ENCODE measurements at regions not wholly inside any gene's neighbourhood (a gene's known extent, or its start where the extent isn't known, plus 50 kb on each side); places are given as distances from the start of the nearest gene placed in this dataset.
"Not testable (repeated sequence)": the region's sequence is repeated elsewhere in the genome, so short reads cannot be mapped to it uniquely, and the experiment has no call there.

DNA sequence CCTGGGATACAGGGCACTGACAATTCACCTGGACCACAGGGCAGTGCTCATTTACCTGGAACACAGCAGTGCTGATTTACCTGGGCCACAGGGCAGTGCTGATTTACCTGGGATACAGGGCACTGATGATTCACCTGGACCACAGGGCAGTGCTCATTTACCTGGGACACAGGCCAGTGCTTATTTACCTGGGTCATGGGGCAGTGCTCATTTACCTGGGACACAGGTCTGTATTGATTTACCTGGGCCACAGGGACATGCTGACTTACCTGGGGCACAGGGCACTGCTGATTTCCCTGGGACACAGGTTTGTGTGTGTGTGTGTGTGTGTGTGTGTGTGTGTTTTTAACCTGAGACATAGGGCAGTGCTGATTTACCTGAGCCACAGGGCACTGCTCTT is 261.7 kb downstream of the MATN1 start:
- no peak for DNase-seq (ENCODE audit: low read depth, low spot score)

DNA sequence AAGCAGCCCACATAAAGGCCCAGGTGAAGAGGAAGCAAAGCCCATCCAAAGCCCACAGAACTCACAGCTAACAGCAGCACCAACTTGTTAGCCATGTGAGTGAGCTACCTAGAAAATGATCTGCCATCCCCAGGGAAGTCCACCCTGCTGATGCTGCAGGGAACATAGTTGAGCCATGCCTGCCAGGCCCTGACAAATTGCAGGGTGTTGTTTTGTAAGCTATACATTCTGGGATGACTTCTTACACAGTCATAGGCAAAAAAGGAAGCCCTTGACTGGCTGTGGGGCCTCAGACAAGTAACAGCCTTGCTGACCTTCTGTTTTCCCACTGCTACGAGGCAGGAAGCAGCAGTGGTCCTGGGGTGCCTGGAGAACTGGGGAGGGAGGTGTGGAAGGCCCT is 262.7 kb downstream of the MATN1 start:
- DNase-seq (ENCODE audit: low read depth, low spot score), result no peak

DNA sequence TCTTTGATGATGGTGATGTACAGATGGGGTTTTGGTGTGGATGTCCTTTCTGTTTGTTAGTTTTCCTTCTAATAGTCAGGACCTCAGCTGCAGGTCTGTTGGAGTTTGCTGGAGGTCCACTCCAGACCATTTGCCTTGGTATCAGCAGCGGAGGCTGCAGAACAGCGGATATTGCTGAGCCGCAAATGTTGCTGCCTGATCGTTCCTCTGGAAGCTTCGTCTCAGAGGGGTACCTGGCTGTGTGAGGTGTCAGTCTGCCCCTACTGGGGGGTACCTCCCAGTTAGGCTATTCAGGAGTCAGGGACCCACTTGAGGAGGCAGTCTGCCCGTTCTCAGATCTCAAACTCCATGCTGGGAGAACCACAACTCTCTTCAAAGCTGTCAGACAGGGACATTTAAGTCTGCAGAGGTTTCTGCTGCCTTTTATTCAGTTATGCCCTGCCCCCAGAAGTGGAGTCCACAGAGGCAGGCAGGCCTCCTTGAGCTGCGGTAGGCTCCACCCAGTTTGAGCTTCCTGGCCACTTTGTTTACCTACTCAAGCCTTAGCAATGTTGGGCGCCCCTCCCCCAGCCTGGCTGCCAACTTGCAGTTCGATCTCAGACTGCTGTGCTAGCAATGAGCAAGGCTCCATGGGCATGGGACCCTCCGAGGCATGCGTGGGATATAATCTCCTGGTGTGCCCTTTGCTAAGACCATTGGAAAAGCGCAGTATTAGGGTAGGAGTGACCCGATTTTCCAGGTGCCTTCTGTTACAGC is 264.5 kb downstream of the MATN1 start:
- not testable (repeated sequence) for DNase-seq (ENCODE audit: low read depth, low spot score)

DNA sequence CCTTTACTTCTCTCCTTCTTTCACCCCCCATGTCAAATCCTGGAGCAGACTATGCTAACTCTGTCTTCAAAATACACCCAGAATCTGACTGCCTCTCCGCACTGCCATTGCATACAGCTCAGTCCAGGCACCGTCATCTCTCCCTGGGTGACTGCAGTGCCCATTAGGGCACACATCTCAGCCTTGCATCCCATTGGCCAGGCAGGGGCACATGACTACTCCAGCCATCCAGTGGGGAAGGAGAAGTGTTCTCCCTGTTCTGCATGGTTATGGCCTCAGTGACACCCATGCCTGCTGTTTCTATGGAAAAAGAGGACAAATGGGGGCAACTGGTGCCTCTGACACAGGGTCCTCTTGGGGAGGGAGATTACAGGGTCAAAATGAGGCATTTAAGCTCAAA is 270.5 kb downstream of the MATN1 start:
- no peak for DNase-seq (ENCODE audit: low read depth, low spot score)

DNA sequence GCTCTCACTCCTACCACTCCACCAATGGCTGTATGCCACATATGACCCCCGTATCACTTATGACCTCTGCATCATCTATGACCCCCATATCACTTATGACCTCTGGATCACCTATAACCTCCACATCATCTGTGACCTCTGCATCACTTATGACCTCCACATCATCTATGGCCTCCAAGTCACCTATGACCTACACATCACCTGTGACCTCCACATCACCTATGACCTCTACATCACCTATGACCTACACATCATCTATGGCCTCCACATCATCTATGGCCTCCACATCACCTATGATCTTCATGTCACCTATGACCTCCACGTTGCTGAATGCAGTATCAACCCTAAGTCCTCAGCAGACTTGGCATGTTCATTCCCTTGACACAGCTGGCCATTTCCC is 271.2 kb downstream of the MATN1 start:
- DNase-seq (ENCODE audit: low read depth, low spot score), result no peak

DNA sequence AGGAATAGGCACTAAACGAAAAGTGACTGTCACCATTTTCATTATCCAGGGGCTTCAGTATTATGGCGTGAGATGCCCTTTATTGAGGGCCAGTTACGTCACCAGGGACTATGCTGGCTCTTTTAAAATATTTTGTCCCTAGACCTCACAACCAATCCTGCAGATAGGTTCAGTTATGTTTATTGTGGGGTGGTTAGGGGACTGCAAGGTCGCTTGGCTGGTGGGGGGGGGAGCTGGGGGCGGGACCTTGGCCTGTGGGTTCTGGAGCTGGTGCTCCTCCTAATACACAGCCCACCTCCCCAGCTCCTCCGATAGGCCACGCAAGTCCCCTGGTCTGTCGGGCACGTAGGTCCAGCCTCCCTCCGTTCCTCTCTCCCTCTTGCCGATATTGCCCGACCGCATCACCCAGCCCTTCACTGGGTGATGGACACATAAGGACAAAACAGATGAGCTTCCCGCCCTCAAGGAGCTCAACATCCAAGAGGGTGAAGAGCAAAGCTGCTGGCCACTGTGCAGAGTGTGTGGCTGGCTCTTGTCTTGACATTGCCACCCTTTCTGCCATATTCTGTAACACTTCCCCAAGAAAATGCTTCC is 271.8 kb downstream of the MATN1 start:
- DNase-seq (ENCODE audit: low read depth, low spot score), result no peak

DNA sequence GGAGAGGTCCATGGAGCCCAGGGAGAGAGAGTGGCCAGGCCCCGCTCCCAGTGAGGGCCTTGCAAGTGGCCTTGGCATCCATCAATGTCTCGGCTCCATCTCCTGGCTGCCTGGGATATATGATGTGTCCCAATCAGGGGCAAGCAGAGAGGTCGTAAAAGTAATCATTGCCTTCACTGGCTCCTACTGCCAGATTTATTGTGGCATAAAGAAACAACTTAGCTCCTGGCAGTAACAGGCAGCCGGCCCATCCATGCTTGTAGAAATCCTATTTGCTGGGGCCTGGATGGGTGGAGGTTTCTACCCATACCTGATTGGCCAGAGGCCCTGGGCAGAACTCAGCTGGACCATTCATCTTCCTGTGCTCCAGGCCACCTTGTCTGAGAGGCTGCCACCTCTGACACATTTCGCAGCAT is 272.6 kb downstream of the MATN1 start:
- DNase-seq (ENCODE audit: low read depth, low spot score), result no peak

DNA sequence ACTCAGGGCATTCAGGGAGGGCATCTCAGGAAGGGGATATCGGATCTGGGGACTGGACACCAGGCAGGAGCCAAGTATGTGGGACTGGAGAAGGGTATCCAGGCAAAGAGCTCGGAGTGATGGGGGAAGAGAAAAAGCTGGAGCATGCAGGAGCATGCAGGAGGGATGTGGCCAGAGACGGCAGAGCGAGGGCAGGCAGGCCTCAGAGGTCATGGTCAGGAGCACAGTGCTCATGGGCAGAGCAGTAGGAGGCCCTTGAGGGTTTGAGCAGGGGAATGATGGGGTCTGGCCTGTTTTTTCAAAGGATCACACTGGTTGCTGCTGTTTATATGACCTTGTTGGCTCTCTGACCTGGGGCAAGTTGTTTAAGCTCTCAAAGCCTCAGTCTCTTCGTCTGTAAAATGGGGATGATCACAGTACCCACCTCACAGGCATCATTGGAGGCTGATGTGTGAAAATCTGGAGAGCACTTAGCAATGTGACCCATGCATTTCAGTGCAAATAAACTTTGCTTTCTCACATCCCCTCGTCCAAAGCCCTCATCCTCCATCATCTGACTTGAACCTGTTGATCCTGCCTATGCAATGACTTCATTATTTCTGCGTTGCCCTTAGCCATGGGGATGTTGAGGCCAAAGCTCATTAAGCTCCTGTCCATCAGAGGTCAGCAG is 273.1 kb downstream of the MATN1 start:
- no peak for DNase-seq (ENCODE audit: low read depth, low spot score)

DNA sequence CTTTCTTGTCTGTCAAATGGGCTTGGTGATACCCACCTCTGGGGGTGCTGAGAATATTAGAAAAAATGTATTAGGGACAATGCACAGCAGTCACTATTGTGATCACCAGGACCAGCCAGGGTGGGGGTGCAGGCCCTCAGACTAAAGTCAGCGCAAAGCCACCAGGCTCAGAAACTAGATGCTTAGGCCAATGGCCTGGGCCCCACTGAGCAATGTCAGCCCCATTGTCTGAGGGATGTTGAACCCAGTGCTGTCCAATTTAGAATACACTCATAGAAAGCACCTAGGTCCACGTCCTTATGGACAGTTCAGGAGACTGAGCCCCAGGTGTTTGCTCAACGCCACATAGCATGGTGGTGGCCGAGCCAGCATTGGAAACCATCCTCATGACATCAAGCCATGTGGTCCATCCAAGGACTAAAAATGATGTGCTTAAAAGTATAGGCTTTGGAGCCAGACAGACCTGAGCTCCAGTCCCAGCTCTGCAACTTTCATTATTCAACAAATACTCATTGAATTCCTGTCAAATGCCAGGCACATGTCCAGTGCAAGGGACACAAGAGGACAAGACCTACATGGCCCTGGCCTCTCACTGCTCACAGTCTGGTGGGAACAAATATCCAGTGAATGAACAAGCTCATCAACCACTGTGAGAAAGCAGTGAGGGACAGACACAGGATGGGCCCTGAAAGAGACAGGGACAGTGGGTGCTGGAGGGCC is 273.8 kb downstream of the MATN1 start:
- DNase-seq (ENCODE audit: low read depth, low spot score), result no peak

DNA sequence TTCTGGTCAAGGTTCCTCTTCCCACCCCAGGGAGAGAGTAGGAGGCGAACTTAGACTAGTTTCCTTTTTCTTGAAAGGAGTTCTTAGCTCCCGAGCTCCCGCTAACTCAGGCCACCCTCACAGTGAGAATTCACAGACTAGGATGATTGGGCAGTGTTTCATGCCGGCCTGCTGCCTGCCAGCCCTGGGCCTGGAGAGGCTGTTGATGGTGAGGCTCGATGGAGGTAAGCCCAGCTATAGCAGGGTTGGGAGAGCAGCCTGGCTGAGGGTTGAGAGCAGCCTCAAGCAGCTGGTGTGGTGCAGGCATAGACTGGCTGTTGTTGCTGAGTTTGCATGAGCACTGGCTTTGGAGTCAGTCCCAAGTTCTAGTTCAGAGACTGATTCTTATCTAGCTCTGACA is 274.4 kb downstream of the MATN1 start:
- no peak for DNase-seq (ENCODE audit: low read depth, low spot score)

DNA sequence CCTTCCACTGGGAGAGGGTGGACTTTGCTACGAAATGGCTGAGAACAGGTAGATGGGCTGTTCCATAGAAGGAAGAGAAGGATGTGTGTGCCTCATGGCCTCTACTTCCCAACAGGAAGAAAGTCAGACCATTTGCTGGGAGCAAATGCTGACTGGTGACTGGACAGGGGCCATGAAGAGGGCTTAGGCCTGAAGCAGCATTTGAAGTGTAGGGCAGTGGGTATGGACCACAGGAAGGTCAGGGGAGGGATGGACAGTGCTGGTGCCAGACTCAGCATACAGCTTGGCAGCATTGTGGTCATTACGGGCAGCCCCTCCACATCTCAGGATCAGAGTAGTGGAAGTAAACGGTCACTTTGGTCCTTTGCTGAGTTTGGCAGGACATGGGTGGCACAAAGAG is 275.7 kb downstream of the MATN1 start:
- no peak for DNase-seq (ENCODE audit: low read depth, low spot score)

DNA sequence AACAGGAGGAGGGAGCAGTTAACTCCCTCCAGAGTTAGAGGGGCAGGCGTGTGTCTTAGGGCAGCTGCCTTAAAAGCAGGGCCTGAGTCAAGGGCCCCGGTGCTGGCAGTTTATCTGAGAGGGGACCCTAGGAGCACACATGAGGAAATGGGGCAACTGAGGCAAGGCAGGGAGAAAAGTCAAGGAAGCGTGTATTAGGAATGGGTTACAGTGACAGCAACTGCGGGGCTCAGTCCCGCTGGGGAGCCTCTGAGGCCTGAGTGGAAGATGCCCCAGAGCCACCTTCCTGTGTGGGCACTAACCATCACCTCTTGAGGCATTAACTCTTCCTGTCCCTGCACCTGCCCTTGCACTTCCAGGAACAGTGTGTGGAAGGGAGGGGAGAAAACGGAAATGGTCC is 276.3 kb downstream of the MATN1 start:
- DNase-seq (ENCODE audit: low read depth, low spot score), result no peak

DNA sequence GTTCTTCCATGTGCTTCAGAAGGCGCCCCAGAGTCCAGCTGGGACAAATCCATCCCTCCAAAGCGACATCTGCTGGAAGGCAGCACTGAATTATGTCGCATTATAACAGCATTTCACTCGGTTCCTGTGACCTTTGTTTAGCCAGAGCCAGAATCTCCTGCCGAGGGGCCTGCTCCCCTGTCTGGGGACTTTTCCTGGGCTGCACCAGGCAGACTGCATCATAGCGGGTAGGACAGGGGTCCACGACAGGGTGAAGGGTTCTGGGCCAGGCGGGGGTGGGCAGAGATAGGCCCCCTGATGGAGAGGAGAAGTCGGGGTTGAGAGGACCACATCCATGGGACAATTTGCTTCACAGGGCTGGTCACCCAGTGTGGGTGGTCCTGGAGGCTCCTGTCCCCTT is 276.9 kb downstream of the MATN1 start:
- DNase-seq (ENCODE audit: low read depth, low spot score), result no peak

DNA sequence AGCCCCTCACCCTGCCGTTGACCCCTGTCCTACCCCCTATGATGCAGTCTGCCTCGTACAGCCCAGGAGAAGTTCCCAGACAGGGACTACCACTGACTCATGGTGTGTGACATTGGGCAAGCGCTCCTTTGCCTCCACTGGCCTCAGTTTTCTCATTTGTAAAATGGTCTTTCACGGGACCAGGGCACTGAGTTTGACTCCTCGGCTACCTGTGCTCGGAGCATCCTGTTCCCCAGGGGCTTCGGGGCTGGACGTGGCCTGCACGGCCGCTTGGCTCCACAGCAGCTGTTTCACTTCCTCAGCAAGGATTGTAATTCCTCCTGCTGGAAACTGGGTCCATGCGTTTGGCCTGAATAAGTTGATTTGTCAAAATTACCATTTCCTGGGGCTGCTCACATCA is 277.3 kb downstream of the MATN1 start:
- no peak for DNase-seq (ENCODE audit: low read depth, low spot score)

DNA sequence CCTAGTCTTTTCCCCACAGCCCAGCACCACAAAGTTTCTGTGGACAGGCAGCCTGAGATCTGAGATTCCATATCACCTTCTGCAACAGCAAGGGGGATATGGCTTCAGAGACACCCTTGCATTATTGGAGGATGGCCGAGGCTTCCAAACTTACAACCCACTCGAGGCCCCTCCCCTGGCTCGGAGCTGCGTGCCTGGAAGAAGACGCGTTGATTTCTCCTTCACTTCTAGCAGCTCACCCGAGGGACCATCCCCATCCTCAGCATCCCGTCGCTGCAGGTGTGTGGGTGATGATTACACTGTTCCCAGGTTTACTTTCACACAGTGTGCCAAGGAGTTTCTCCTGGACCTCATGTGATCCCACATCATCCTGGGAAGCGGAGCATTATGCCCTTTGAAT is 277.9 kb downstream of the MATN1 start:
- no peak for DNase-seq (ENCODE audit: low read depth, low spot score)

DNA sequence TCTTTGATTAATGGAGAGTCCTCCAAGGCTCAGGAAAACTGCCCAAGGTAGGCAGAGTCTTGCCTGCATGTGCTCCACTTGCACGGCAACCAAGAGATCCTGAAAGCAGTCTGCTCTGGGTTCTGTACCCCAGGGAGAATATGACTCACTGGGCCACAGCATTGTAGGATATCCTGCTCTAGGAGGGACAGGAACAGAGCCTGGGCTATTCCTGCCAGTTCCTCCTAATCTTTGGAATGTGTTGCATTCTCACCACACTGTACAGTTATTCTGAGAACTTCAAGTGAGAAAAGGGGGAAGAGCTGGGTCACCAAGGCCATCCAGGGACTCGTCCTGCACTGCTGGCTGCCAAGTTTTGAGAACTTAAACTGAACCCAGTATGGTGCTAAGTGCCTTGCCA is 278.5 kb downstream of the MATN1 start:
- DNase-seq (ENCODE audit: low read depth, low spot score), result no peak

DNA sequence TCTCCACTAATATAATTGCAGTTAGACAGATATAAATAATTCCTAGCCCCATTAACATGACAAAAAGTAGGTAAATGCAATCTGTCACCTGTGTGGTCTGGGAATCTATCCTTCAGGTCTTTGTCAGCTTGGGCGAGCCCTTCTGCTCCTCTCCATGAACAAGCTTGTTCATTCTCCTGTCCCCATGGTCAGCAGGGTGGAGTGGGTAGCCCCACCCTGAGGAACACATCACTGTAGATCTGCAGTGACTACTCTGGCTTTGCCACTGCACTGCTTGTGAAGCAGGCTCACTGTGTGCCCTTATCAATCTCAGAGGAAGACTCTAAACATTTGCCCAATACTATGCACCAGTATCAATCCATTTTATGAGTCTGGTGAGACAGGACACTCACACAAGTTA is 279.0 kb downstream of the MATN1 start:
- DNase-seq (ENCODE audit: low read depth, low spot score), result no peak

DNA sequence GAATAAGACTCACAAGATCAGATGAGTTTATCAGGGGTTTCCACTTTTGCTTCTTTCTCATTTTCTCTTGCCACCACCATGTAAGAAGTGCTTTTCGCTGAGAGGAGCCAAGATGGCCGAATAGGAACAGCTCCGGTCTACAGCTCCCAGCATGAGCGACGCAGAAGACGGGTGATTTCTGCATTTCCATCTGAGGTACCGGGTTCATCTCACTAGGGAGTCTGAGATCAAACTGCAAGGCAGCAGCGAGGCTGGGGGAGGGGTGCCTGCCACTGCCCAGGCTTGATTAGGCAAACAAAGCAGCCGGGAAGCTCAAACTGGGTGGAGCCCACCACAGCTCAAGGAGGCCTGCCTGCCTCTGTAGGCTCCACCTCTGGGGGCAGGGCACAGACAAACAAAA is 285.1 kb downstream of the MATN1 start:
- not testable (repeated sequence) for DNase-seq (ENCODE audit: low read depth, low spot score)

DNA sequence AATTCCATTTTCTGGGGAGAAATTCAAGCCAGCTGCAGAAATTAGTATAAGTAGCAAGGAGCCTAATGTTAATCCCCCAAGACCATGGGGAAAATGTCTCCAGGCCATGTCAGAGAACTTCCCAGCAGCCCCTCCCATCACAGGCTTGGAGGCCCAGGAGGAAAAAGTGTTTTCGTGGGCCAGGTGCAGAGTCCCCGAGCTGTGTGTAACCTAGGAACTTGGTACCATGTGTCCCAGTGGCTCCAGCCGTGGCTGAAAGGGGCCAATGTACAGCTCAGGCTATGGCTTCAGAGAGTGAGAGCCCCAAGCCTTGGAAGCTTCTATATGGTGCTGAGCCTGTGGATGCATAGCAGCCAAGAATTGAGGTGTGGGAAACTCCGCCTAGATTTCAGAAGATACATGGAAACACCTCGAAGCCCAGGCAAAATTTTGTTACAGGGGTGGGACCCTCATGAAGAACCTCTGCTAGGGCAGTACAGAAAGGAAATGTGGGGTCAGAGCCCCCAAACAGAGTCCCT is 286.3 kb downstream of the MATN1 start:
- DNase-seq (ENCODE audit: low read depth, low spot score), result no peak

DNA sequence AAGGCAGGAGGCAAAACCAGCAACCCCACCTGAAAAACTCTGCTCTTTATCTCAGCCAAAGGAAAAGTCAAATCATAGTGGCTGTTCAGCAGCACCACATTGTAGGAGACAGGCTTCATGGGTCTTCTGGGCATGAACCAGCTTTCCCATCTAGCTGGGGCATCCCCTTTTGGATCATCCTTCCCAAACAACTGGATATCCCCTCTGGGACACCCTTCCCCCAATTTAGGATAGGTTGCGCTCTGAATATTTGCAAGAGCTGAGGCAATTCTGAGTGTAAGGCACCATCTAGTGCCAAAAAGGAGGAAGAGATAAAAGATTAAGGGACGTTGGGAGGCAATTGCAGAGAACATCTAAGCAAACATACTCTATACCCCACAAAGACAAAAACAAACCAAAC is 295.8 kb downstream of the MATN1 start:
- DNase-seq (ENCODE audit: low read depth, low spot score), result no peak

DNA sequence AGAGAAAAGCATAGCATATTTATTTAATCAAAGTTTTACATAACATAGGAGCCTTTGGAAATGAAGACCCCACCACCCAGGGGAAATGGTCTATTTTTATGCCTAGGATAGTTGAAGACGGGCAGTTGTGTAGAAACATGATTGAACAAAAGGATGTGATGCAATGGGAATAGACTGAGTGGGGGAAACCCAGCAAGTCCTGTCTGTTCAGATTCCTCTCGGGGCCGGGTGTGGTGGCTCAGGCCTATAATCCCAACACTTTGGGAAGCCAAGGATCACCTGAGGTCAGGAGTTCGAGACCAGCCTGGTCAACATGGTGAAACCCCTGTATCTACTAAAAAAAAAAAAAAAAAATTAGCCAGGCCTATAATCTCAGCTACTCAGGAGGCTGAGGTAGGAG is 298.3 kb downstream of the MATN1 start:
- no peak for DNase-seq (ENCODE audit: low read depth, low spot score)

DNA sequence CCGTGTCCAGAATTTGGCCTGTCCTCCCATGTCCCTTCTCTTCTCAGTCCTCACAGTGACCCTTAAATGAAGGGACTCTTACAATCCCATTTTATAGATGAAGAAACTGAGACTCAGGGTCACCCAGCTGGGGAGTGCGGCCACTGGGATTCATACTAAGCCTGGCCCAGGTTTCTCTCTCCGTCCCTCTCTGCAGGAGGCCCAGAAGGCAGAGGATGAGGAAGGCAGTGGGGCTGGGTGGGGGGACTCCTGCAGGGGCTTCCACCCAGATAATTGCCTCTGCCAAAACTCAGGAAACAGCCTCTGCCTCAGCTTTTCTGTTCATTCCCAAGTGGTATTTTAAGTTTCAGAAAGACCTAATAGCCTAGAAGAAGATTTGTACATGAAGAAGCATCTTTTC is 299.8 kb downstream of the MATN1 start:
- no peak for DNase-seq (ENCODE audit: low read depth, low spot score)

All from astrocyte of the hippocampus (primary cell).